IMR-90 (cell line): ENCODE measurements at regions not wholly inside any gene's neighbourhood (a gene's known extent, or its start where the extent isn't known, plus 50 kb on each side); places are given as distances from the start of the nearest gene placed in this dataset.

ENCODE experiments used
- BHLHE40 ChIP-seq: fragments of 150-350 bp; IDR thresholded peaks from 2 replicates; pipeline ENCODE4 v1.6.1; 2016; ENCODE audit warnings: mild to moderate bottlenecking, low read depth, low read length
- CEBPB ChIP-seq: IDR thresholded peaks from 2 replicates; pipeline ENCODE4 v1.6.1; 2012; ENCODE audit warnings: low read depth, low read length, improper control_type of control experiment
- CHD1 ChIP-seq: IDR thresholded peaks from 2 replicates; pipeline ENCODE4 v1.6.1; 2012; ENCODE audit warnings: low read depth, low read length, improper control_type of control experiment
- CTCF ChIP-seq: conservative IDR thresholded peaks from 2 replicates; pipeline ENCODE4 v1.5.1; 2012; ENCODE audit warnings: mild to moderate bottlenecking, low read depth, low read length, improper control_type of control experiment
- ELK1 ChIP-seq: fragments of 150-350 bp; IDR thresholded peaks from 2 replicates; pipeline ENCODE4 v1.6.1; 2016; ENCODE audit warnings: low read depth, mild to moderate bottlenecking, low read length, moderate library complexity, borderline replicate concordance
- MAFK ChIP-seq: IDR thresholded peaks from 2 replicates; pipeline ENCODE4 v1.6.1; 2012; ENCODE audit warnings: low read depth, low read length, improper control_type of control experiment
- MAZ ChIP-seq: IDR thresholded peaks from 2 replicates; pipeline ENCODE4 v1.6.1; 2012; ENCODE audit warnings: low read depth, mild to moderate bottlenecking, low read length, improper control_type of control experiment, moderate library complexity, borderline replicate concordance
- MXI1 ChIP-seq: IDR thresholded peaks from 2 replicates; pipeline ENCODE4 v1.6.1; 2012; ENCODE audit warnings: low read depth, mild to moderate bottlenecking, low read length, moderate library complexity, borderline replicate concordance
- NFE2L2 ChIP-seq: fragments of 150-350 bp; IDR thresholded peaks from 2 replicates; pipeline ENCODE4 v1.6.1; 2016; ENCODE audit warnings: low read depth, mild to moderate bottlenecking, low read length
- POLR2A ChIP-seq: IDR thresholded peaks from 2 replicates; pipeline ENCODE4 v1.6.1; 2012; ENCODE audit warnings: mild to moderate bottlenecking, low read depth, low read length
- RAD21 ChIP-seq: IDR thresholded peaks from 2 replicates; pipeline ENCODE4 v1.6.1; 2012; ENCODE audit warnings: low read length, improper control_type of control experiment
- RCOR1 ChIP-seq: IDR thresholded peaks from 2 replicates; pipeline ENCODE4 v1.6.1; 2012; ENCODE audit warnings: mild to moderate bottlenecking, low read length, improper control_type of control experiment; ENCODE audit not compliant: insufficient replicate concordance
- RFX5 ChIP-seq: IDR thresholded peaks from 2 replicates; pipeline ENCODE4 v1.8.0; 2012; ENCODE audit warnings: low read depth, mild to moderate bottlenecking, low read length, moderate library complexity
- SMC3 ChIP-seq: fragments of 150-350 bp; IDR thresholded peaks from 2 replicates; pipeline ENCODE4 v1.6.1; 2016; ENCODE audit warnings: low read depth, mild to moderate bottlenecking, antibody characterized with exemption, low read length, moderate library complexity

GRCh38 chr6:151185148-151185547 lies 54.6 kb upstream of the AKAP12 start:
- TF ChIP-seq CTCF: no peak
- no peak for TF ChIP-seq CHD1
- TF ChIP-seq MXI1: no peak
- TF ChIP-seq ELK1: no peak
- no peak for TF ChIP-seq RCOR1
- no peak for TF ChIP-seq POLR2A
- TF ChIP-seq CEBPB: no peak
- TF ChIP-seq RFX5: no peak
- TF ChIP-seq SMC3: no peak
- no peak for TF ChIP-seq RAD21
- TF ChIP-seq BHLHE40: no peak
- TF ChIP-seq NFE2L2: no peak
- no peak for TF ChIP-seq MAZ
- no peak for TF ChIP-seq MAFK
